Type B pancreatic cell (in vitro differentiated cells): ENCODE measurements at regions not wholly inside any gene's neighbourhood (a gene's known extent, or its start where the extent isn't known, plus 50 kb on each side); places are given as distances from the start of the nearest gene placed in this dataset.

ENCODE experiments used
- DNase-seq: peaks from one replicate; pipeline ENCODE4 v3.0.0; 2021; ENCODE audit warnings: mixed read lengths; ENCODE audit not compliant: unreplicated experiment; ENCODE audit errors: extremely low spot score
- H3K27ac Mint-ChIP-seq: 2 replicates; pipeline ENCODE4 v1.8.0; 2021; ENCODE audit warnings: mild to moderate bottlenecking, mixed read lengths
- H3K27me3 Mint-ChIP-seq: 2 replicates; pipeline ENCODE4 v1.8.0; 2021; ENCODE audit warnings: mixed read lengths
- H3K36me3 Mint-ChIP-seq: 2 replicates; pipeline ENCODE4 v1.8.0; 2021; ENCODE audit warnings: mixed read lengths
- H3K4me1 Mint-ChIP-seq: one replicate; pipeline ENCODE4 v1.8.0; 2021; ENCODE audit warnings: mixed read lengths; ENCODE audit not compliant: unreplicated experiment
- H3K4me3 Mint-ChIP-seq: 2 replicates; pipeline ENCODE4 v1.8.0; 2021; ENCODE audit warnings: mild to moderate bottlenecking, mixed read lengths
- H3K9me3 Mint-ChIP-seq: 2 replicates; pipeline ENCODE4 v1.8.0; 2021; ENCODE audit warnings: mixed read lengths
- CTCF ChIP-seq: fragments of 200-600 bp; sonication (generic); conservative IDR thresholded peaks from 2 replicates; pipeline ENCODE4 v1.5.0; 2021; ENCODE audit warnings: antibody characterized with exemption, mild to moderate bottlenecking

GRCh38 chr2:9102861-9103662 is 99.6 kb upstream of the MBOAT2 start:
- H3K27ac Mint-ChIP-seq: peak overlapping the region; percentile 97
- no peaks in the 10 kb centered on the region for H3K9me3 Mint-ChIP-seq
- H3K4me1 Mint-ChIP-seq: peaks cover 58% of the 10 kb centered on the region
- no peak for TF ChIP-seq CTCF
- H3K4me3 Mint-ChIP-seq: peak overlapping the region; percentile 79
- H3K27me3 Mint-ChIP-seq: no peaks in the 10 kb centered on the region
- no peak for DNase-seq
- no peaks in the 10 kb centered on the region for H3K36me3 Mint-ChIP-seq

GRCh38 chr2:9101763-9102425 is 98.4 kb upstream of the MBOAT2 start:
- Mint-ChIP-seq H3K36me3 (peaks cover 4% of the 10 kb centered on the region), H3K4me1 (peaks cover 49% of the 10 kb centered on the region), H3K27me3 (no peaks in the 10 kb centered on the region), H3K4me3 (peak overlapping the region; percentile 53), H3K27ac (peak overlapping the region; percentile 97), H3K9me3 (no peaks in the 10 kb centered on the region)
- DNase-seq: no peak
- no peak for TF ChIP-seq CTCF

GRCh38 chr2:9100080-9100876 is 96.8 kb upstream of the MBOAT2 start:
- TF ChIP-seq CTCF: no peak
- peaks cover 4% of the 10 kb centered on the region for H3K36me3 Mint-ChIP-seq
- no peaks in the 10 kb centered on the region for H3K9me3 Mint-ChIP-seq
- H3K4me1 Mint-ChIP-seq: peaks cover 43% of the 10 kb centered on the region
- H3K4me3 Mint-ChIP-seq: no peak overlapping the region
- no peaks in the 10 kb centered on the region for H3K27me3 Mint-ChIP-seq
- H3K27ac Mint-ChIP-seq: no peak overlapping the region
- no peak for DNase-seq

- TF ChIP-seq CTCF: no peak
- Mint-ChIP-seq H3K4me1 (peaks cover 43% of the 10 kb centered on the region), H3K27ac (peak overlapping the region; percentile 48), H3K27me3 (no peaks in the 10 kb centered on the region), H3K4me3 (no peak overlapping the region), H3K9me3 (no peaks in the 10 kb centered on the region), H3K36me3 (peaks cover 4% of the 10 kb centered on the region)
- no peak for DNase-seq
Observed at GRCh38 chr2:9099341-9099751, 95.9 kb upstream of the MBOAT2 start.

- H3K36me3 Mint-ChIP-seq: peaks cover 4% of the 10 kb centered on the region
- no peaks in the 10 kb centered on the region for H3K9me3 Mint-ChIP-seq
- H3K27me3 Mint-ChIP-seq: no peaks in the 10 kb centered on the region
- no peak for TF ChIP-seq CTCF
- no peak overlapping the region for H3K4me3 Mint-ChIP-seq
- no peak overlapping the region for H3K27ac Mint-ChIP-seq
- peaks cover 34% of the 10 kb centered on the region for H3K4me1 Mint-ChIP-seq
- no peak for DNase-seq
Observed at GRCh38 chr2:9097892-9098291, 94.4 kb upstream of the MBOAT2 start.
